ENCODE measurements at regions not wholly inside any gene's neighbourhood (a gene's known extent, or its start where the extent isn't known, plus 50 kb on each side); places are given as distances from the start of the nearest gene placed in this dataset.

GRCh38 chr1:234675572-234675971, 65.6 kb upstream of the IRF2BP2 start:
- DNase-seq, result no peak
- H3K4me1 ChIP-seq (ENCODE audit: control insufficient read depth in 1 of 2, insufficient read depth in 2 of 2, low read depth in 1 of 2, low read length in 1 of 2), result peaks cover 0 to 16% of the 10 kb centered on the region in 2 experiments; a peak in 2 of 4 replicates
- no peaks in the 10 kb centered on the region for H3K36me3 ChIP-seq (replicated peaks in 1 of 2; ENCODE audit: control insufficient read depth in 1 of 2, insufficient read depth in 2 of 2, low read length in 1 of 2)
- H3K4me2 ChIP-seq, result no peak overlapping the region
- no peak overlapping the region; a peak in 1 of 4 replicates for H3K4me3 ChIP-seq (ENCODE audit: low read depth in 2 of 2, low read length in 1 of 2)
- ChIA-PET CTCF (no interaction called here), POLR2A (interaction anchor here (1.3 kb wide), 1 partner anchor 49 kb away, joined by 4 read pairs; no protein-coding TSS in a partner anchor)
- H4K20me1 ChIP-seq (ENCODE audit: insufficient read depth), result no peaks in the 10 kb centered on the region
- H2AFZ ChIP-seq (ENCODE audit: low read depth), result peak overlapping the region; percentile 97
- H3K9me3 ChIP-seq, result no peaks in the 10 kb centered on the region
- no peak overlapping the region for H3K9ac ChIP-seq
- H3K9me2 ChIP-seq, result no peaks in the 10 kb centered on the region
- H3K27ac ChIP-seq (ENCODE audit: low read depth in 2 of 2, low read length in 1 of 2), result peak overlapping the region in 1 of 2 experiments; percentile 64; a peak in 2 of 4 replicates
- TF ChIP-seq PBX3 (IDR thresholded peaks at IDR 0.05), result no peak
- TF ChIP-seq EZH2phosphoT487 (IDR thresholded peaks at IDR 0.05; ENCODE audit: borderline replicate concordance, low read depth), result no peak
- TF ChIP-seq NFIC (IDR thresholded peaks at IDR 0.05; ENCODE audit: borderline replicate concordance), result no peak
- no peaks in the 10 kb centered on the region for H3K79me2 ChIP-seq (ENCODE audit: insufficient read depth)
- no peaks in the 10 kb centered on the region for H3K27me3 ChIP-seq (ENCODE audit: insufficient read depth)
- H3F3A ChIP-seq (replicated peaks; ENCODE audit: insufficient read depth), result peaks cover 3% of the 10 kb centered on the region
- 97% methylated on average over 6 of the region's 6 CpGs for WGBS (ENCODE audit: low lambda C conversion rate)

- Histone ChIP-seq H3K79me2 (ENCODE audit: insufficient read depth) (no peaks in the 10 kb centered on the region), H3K4me2 (no peak overlapping the region), H3K9ac (no peak overlapping the region), H2AFZ (ENCODE audit: low read depth) (no peak overlapping the region), H3K9me2 (no peaks in the 10 kb centered on the region), H3K27me3 (ENCODE audit: insufficient read depth) (no peaks in the 10 kb centered on the region), H3F3A (replicated peaks; ENCODE audit: insufficient read depth) (peaks cover 3% of the 10 kb centered on the region), H3K4me1 (ENCODE audit: control insufficient read depth in 1 of 2, insufficient read depth in 2 of 2, low read depth in 1 of 2, low read length in 1 of 2) (peaks cover 0 to 19% of the 10 kb centered on the region in 2 experiments; a peak in 2 of 4 replicates), H3K27ac (ENCODE audit: low read depth in 2 of 2, low read length in 1 of 2) (no peak overlapping the region), H3K4me3 (ENCODE audit: low read depth in 2 of 2, low read length in 1 of 2) (no peak overlapping the region), H4K20me1 (ENCODE audit: insufficient read depth) (no peaks in the 10 kb centered on the region), H3K36me3 (replicated peaks in 1 of 2; ENCODE audit: control insufficient read depth in 1 of 2, insufficient read depth in 2 of 2, low read length in 1 of 2) (no peaks in the 10 kb centered on the region), H3K9me3 (no peaks in the 10 kb centered on the region)
- no peak for TF ChIP-seq MEF2A (IDR thresholded peaks at IDR 0.05; ENCODE audit: borderline replicate concordance, low read depth)
- WGBS (ENCODE audit: low lambda C conversion rate), result 83% methylated on average over 2 of the region's 4 CpGs
- ChIA-PET CTCF (no interaction called here), POLR2A (no interaction called here)
- DNase-seq, result no peak
These were observed 65.0 kb upstream of the IRF2BP2 start for GRCh38 chr1:234675006-234675405.

- ChIA-PET POLR2A (no interaction called here), CTCF (no interaction called here)
- TF ChIP-seq TCF12 (IDR thresholded peaks at IDR 0.05) (no peak), ELF1 (IDR thresholded peaks at IDR 0.05) (no peak), ZBTB33 (IDR thresholded peaks at IDR 0.05; ENCODE audit: borderline replicate concordance, low read depth) (no peak), GATA2 (CRISPR knock-in tag; IDR thresholded peaks at IDR 0.05) (no peak), JUND (IDR thresholded peaks at IDR 0.05) (no peak), CHD2 (IDR thresholded peaks at IDR 0.05; ENCODE audit: low read length, partially characterized antibody) (no peak)
- Histone ChIP-seq H3K36me3 (replicated peaks in 1 of 2; ENCODE audit: control insufficient read depth in 1 of 2, insufficient read depth in 2 of 2, low read length in 1 of 2) (no peaks in the 10 kb centered on the region), H3K9me3 (no peaks in the 10 kb centered on the region), H3K4me3 (ENCODE audit: low read depth in 2 of 2, low read length in 1 of 2) (no peak overlapping the region), H3K9me2 (no peaks in the 10 kb centered on the region), H3K4me1 (ENCODE audit: control insufficient read depth in 1 of 2, insufficient read depth in 2 of 2, low read depth in 1 of 2, low read length in 1 of 2) (peaks cover 0 to 20% of the 10 kb centered on the region in 2 experiments; a peak in 2 of 4 replicates), H3F3A (replicated peaks; ENCODE audit: insufficient read depth) (no peaks in the 10 kb centered on the region), H3K4me2 (no peak overlapping the region), H3K27me3 (ENCODE audit: insufficient read depth) (no peaks in the 10 kb centered on the region), H4K20me1 (ENCODE audit: insufficient read depth) (no peaks in the 10 kb centered on the region), H3K9ac (no peak overlapping the region), H3K27ac (ENCODE audit: low read depth in 2 of 2, low read length in 1 of 2) (no peak overlapping the region), H3K79me2 (ENCODE audit: insufficient read depth) (no peaks in the 10 kb centered on the region), H2AFZ (ENCODE audit: low read depth) (no peak overlapping the region)
- no peak for DNase-seq
- 85% methylated on average over 4 of the region's 4 CpGs for WGBS (ENCODE audit: low lambda C conversion rate)
These were observed 64.3 kb upstream of the IRF2BP2 start for GRCh38 chr1:234674218-234674815.

Measured in SK-N-SH (cell line).